Stimulated activated CD4-positive, alpha-beta T cell treated with anti-CD3 and anti-CD28 coated beads, Interleukin-4, amount 100 ng/mL, for 48 hours (primary cell): ENCODE measurements at regions not wholly inside any gene's neighbourhood (a gene's known extent, or its start where the extent isn't known, plus 50 kb on each side); places are given as distances from the start of the nearest gene placed in this dataset.

Experiments used
- DNase-seq, 2 donors: peaks; one replicate each; pipeline ENCODE4 v3.0.0-alpha.2; 2020; ENCODE audit warnings: low read depth in 2 of 2

DNA sequence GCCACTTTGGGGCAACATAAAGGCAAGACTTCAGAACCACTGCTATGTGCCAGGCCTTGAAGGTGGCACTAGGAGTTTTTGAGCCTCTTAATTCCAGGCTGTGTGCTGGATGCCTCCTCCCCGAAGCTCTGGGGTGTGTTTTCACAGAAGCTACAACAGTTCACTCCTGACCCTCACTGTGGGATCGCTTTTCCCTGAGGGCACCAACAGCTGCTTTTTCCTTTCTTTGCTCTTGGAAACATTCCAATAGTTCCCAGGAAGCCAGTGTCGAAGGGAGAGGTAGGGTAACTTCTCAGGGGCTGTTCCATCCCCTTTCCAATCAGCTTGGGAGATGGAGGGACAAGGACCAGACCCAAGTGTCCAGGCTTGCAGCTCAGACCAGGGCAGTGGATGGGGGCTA lies 153.4 kb downstream of the C1orf94 start:
- DNase-seq: no peak

DNA sequence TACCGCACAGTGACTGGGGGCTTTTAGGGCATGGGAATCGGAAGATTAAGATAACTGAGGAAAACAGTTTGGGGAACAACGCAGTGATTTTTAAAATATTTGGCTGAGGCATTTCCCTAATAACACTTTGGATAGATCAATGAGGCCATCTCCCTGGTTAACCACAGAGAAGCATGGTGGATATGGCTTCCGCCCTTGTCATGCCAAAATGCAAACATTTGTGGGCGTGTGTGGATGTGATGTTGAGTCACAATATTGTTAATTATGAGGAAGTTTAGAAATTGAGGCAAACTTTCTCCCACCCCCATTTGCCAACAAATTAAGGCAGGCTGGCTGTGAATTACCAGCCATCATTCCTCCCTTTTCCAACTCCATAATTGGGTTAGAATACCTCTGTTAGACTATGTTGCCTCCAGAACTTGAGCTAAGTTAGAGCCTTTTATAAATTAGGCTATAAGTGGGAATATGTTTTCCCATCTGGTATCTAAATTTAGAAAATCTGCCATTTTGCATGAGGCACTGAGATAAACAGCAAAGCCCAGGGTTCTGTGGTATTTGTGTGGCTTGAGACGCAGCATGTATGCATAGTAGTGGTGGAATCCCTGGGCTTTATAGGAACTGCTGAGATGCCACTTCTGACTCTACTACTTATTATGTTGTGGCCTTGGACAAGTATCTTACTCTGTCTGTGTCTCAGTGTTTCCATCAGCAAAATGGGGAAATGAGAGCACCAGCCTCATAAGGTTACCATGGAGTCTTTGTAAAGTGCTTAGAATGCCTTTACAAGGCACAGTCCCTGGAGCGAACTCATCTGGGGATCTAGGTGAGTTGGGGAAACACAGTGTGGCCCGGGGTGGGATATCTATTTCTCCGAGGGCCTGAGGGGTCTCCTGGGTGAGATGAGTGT lies 154.6 kb downstream of the C1orf94 start:
- no peak for DNase-seq

- no peak for DNase-seq
Measured at GRCh38 chr1:34332996-34333395, 156.3 kb downstream of the C1orf94 start.

DNA sequence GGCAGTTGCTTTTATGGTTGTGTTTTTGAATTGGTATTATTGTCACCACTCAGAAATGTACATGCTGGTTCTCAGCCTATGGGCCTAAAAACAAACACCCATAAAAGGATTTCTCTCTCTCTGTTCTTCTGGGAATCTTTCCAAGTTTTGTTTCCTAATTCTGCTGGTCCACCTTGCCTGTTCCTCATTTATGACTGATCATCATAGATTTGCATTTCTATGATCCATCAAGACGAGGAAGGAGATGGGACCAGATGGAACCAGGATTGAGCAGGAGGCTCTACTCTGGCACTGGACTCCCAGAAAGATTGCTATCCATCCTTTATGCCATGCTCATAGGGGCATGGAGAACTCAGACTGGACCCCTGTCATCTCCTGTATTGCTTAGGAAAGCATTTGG lies 162.2 kb downstream of the C1orf94 start:
- no peak for DNase-seq

DNA sequence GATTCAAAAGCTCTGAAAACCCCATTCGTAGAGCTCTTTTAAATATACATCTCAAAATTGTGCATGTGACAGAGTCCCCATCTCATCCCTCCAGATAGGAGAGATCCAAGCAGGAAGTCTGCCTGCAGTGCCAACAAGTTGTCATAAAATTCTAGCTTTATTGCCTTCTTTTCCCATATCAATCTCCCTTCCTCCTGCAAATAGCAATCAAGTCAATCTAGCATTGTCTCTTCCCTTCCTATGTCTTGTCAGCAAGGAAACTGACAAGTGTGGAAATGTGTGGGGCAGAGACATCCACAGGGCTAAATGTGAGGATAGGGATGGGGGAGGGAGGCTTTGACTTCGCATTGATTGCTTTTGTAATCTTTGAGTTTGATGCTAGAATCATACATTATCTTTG lies 165.2 kb downstream of the C1orf94 start:
- DNase-seq: no peak

DNA sequence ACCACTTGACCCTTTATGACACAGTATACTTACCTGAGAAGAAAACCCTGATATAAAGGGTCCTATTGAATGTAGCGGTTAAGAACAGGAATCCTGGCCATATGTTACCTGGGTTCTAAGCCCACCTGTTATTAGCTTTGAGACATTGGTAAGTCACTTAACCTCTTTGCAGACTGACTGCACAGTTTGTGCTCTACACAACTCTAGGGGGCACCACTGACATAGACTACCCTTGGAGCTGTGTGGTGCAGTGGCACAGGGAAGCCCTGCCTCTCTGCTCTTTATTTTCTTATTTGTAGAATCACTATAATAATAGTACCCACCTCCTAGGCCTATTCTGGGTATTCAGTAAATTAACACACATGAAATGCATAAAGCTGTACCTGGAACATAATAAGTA lies 165.6 kb downstream of the C1orf94 start:
- DNase-seq: no peak

DNA sequence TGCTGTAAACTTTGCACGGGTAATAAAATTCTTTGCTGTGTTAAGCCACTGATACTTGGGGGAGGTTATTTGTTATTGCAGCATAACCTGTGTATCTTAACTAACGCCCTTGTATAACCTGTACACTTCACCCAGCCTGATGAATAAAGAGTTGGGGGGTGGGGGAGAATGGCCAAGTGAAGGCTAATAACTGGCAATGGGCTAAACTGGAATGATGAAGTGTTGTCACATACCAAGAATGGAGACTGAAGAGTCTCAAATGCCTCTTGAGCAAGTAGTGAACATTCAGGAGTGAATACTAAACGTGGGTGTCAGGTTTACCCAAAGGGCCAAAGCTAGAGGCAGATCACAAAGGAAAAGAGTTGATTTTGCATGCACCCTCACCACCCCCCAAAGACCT lies 169.4 kb downstream of the C1orf94 start:
- no peak for DNase-seq

- no peak for DNase-seq
Measured at GRCh38 chr1:34353409-34353808, 176.7 kb downstream of the C1orf94 start.

DNA sequence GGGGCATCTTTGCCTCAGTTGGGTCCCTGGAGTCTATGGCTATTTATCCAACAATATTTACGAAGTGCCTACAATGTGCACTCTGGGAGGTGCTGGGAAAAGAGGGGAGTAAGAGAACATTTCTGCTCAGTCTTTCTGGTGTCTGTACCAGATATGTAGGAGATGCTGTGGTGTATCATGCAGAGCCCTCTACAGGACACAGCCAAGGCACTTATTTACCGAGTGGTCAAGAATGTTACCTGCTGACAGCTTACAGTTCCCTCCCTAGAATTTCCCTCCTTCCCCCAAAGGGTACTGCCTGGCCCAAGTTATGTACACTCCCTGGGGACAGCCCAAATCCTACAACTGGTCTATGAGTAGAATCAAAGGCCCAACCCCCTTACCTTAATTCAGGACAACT lies 177.7 kb downstream of the C1orf94 start:
- no peak for DNase-seq

- DNase-seq: no peak
Measured at GRCh38 chr1:34356853-34357252, 180.1 kb downstream of the C1orf94 start.

DNA sequence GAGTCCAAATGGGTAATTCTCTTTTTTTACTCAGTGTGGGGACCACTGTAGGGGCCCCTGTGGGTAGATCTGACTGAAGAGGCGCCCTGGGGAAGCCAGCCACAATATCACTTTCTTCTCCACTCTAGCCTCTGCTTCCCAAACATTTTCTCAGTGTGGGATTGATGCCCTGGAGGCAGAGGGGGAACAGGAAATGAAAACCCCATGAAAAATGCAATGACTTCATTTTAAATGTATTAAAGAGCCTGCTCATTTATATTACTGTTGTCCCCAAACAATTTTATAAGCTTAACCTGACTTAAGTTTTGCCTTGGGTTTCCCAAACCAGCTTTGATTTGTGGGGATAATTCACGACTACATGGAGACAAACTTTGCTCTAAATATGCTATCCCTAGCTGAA lies 181.9 kb downstream of the C1orf94 start:
- no peak for DNase-seq

- no peak for DNase-seq
Measured at GRCh38 chr1:34359411-34359810, 182.7 kb downstream of the C1orf94 start.

GRCh38 chr1:34360574-34360973 lies 183.9 kb downstream of the C1orf94 start:
- no peak for DNase-seq

DNA sequence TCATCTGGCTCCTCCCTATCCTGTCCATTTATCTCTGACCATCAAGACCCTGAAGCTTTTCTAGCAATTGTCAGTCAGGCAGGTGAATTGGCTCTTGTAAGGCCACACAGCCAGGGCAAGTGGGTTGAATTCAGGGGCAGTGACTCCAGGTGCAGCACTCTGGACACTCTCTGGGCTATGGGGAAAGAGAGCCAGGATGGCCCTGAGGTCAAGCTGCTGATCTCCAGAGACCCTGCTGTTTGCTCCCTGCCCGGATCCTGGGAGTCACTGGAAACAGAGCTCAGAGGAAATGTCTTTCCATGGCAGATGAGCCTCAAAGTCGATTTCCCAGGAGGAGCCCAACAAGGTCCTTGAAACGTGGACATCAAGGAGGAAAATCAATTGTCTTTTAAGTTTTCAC lies 184.4 kb downstream of the C1orf94 start:
- DNase-seq: no peak

DNA sequence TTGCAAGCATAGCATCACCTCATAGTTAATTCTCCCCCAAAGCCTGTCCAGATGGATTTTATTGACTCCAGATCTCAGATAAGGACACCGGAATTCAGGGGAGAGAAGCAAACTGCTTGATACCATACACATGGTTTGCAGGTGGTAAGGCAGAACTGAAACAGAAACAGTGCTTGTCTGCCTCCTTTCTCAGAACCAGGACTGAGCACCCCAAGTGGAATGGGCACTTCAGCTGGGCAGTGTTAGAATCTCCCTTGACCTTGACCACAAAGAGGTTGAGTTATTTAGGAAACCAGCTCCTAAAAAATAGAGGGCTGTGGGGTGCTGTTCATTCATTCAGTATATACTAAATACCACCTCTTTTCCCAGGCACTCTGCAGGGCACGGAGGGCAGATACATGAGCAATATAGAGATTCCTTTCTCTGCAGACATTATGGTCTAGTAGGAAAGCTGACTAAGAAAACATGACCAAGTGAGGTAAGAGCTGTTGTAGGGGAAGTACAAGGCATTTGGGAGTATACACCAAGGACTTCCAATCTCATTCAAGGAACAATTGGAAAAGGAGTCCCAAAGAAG lies 185.2 kb downstream of the C1orf94 start:
- no peak for DNase-seq

DNA sequence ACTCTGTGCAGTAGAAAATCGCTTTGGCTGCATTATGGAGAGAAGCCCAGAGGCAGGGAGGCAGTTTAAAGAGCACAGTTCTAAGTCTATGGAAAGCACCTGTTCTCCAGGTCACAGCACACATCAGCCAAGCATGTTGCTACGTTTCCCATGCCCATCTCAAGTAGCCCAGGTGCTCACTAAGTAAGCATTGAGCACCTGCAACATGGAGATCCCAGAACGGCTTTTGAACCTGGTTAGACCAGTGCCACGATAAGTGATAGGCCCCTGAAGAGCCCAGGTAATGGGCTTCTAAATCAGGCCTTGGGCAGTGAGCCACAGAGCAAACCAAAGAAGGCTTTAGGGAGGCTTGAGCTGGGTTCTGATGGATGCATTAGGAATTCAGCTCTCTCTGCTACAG lies 186.2 kb downstream of the C1orf94 start:
- no peak for DNase-seq

GRCh38 chr1:34363447-34363846 lies 186.7 kb downstream of the C1orf94 start:
- no peak for DNase-seq

- no peak for DNase-seq
Measured at GRCh38 chr1:34363915-34364314, 187.2 kb downstream of the C1orf94 start.

GRCh38 chr1:34364376-34364775 lies 187.7 kb downstream of the C1orf94 start:
- DNase-seq: no peak

DNA sequence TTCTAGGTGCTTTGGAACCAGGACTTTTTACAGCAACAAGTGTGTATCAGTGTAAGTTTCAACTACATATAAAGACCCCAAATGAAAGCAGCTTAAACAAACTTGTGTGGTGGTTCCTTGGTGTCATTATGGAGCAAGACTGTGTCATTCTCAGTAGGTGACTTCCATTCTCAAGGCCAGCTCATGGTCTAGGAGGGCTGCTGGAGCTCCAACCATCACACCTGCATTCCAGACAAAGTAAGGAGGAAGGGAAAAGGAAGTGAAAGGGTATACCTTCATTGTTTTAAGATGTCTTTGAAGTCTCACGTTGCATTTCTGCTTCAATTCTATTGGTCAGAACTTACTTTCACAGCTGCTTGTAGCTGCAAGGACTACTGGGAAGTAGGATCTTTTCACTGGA lies 188.6 kb downstream of the C1orf94 start:
- no peak for DNase-seq

- no peak for DNase-seq
Measured at GRCh38 chr1:34366875-34367624, 190.3 kb downstream of the C1orf94 start.

DNA sequence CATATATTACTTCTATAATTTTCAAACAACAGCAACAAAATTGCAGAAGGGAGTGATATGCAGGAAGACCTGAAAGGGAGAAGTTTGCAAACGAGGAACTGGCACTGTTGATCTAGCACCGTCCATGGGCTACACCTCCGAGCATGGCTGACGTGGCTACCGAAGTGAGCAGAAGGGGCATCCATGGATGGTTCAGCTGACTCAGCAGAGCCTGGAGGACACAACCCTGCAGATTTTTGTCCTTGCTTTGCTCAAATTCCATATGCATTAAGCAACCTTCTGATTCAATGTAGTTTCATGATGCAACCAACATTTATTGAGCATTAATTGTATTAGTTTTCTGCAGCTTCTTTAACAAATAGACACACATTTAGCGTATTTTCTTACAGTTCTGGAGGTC lies 191.2 kb downstream of the C1orf94 start:
- DNase-seq: no peak
